Endothelial cell of umbilical vein (primary cell): ENCODE measurements at regions not wholly inside any gene's neighbourhood (a gene's known extent, or its start where the extent isn't known, plus 50 kb on each side); places are given as distances from the start of the nearest gene placed in this dataset.

Source experiments
- CTCF ChIP-seq, 2 donors: IDR thresholded peaks; 1 replicate in 1 of 2; 2 replicates in 1 of 2; pipeline ENCODE4 v1.5.1; 2011; ENCODE audit warnings: low read length in 2 of 2, mild to moderate bottlenecking in 2 of 2, moderate library complexity in 2 of 2, control low read depth in 1 of 2, inconsistent platforms in 1 of 2, low read depth in 1 of 2; ENCODE audit not compliant: insufficient read depth in 1 of 2; ENCODE audit errors: extremely low read depth in 1 of 2
- EZH2 ChIP-seq: IDR thresholded peaks from 2 replicates; pipeline ENCODE4 v1.6.1; 2012; ENCODE audit warnings: borderline replicate concordance, low read depth, mild to moderate bottlenecking, moderate library complexity, low read length, inconsistent platforms; ENCODE audit not compliant: severe bottlenecking
- MAX ChIP-seq: IDR thresholded peaks from 2 replicates; pipeline ENCODE4 v1.6.1; 2011; ENCODE audit not compliant: insufficient read depth, insufficient read length
- POLR2A ChIP-seq: IDR thresholded peaks from 2 replicates; pipeline ENCODE4 v1.6.1; 2012; ENCODE audit warnings: low read depth, mild to moderate bottlenecking, control low read depth, low read length
- POLR2AphosphoS5 ChIP-seq: IDR thresholded peaks from 2 replicates; pipeline ENCODE4 v1.6.1; 2012; ENCODE audit warnings: low read depth, mild to moderate bottlenecking, control low read depth, low read length, moderate library complexity; ENCODE audit not compliant: insufficient read depth

- no peak for TF ChIP-seq POLR2A
- TF ChIP-seq MAX = no peak
- no peak for TF ChIP-seq CTCF (IDR thresholded peaks at IDR 0.05; ENCODE audit: extremely low read depth in 1 of 2, insufficient read depth in 1 of 2, low read depth in 1 of 2, low read length in 2 of 2)
- no peak for TF ChIP-seq POLR2AphosphoS5
- TF ChIP-seq EZH2 = no peak
Observed at GRCh38 chr2:15874854-15875804, 65.2 kb upstream of the MYCN start.
